HG02938 (cell line): ENCODE measurements at regions not wholly inside any gene's neighbourhood (a gene's known extent, or its start where the extent isn't known, plus 50 kb on each side); places are given as distances from the start of the nearest gene placed in this dataset.
"Not testable (repeated sequence)": the region's sequence is repeated elsewhere in the genome, so short reads cannot be mapped to it uniquely, and the experiment has no call there.

Experiments
- ATAC-seq: cut with Tn5 transposase; IDR thresholded peaks from one replicate; pipeline ENCODE4 v1.9.1; 2021; ENCODE audit warnings: mild to moderate bottlenecking, moderate library complexity; ENCODE audit not compliant: unreplicated experiment

DNA sequence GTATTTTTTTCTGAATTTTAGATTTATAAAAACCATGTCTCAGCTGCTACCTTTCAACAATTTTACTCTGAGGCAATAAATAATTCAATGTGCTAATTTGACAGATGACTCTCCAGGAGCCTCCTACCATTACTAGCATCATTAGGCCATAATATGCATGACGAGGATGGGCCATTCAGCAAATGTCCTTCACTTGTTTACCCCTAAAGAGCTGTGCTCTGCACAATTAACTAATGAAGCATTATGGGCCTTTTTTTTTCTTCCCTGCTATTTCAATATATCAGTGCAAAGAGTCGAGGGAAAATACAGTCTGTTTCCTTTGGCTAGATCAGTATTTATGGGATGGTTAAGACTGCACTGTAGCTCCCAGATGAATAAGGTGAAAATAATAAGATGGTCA, 627.2 kb downstream of the ISL1 start:
- no peak for ATAC-seq

DNA sequence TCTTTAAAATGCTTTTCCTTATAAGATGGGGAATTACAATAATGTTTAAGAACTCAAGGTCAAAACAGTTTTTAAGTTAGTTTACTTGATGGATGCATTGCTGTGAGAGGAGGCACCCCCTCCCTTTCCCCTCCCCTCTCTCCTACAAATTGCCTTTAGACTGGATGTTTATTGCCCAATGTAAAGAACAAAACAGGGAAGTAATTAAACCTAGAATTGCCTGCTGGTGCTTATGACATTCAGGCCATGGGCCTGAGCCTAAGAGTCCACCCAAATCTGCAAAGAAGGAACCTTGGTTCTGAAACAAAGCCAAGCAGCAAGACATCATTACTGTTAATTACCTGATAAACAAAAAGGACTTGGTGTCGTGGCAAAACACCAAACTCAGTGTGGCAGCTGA, 630.3 kb downstream of the ISL1 start:
- ATAC-seq: no peak

DNA sequence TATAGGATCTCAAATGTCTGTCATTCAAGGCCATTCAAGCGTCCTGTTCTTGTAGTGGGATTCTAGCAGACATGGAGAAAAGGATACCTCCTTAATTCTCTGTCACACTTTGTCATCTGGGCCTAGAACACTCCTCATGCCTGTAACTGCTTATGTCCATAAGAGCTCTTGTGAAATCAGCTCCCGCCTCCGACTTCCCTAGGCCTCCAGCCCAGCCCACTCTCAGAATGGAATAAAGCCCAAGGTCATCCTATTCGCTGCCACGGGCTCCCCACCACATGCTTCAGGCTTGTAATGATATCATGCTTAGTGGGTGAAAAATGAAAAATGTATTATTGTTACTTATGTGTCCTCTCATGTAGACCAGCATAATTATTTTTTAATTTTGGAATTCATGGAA, 632.5 kb downstream of the ISL1 start:
- ATAC-seq: no peak

DNA sequence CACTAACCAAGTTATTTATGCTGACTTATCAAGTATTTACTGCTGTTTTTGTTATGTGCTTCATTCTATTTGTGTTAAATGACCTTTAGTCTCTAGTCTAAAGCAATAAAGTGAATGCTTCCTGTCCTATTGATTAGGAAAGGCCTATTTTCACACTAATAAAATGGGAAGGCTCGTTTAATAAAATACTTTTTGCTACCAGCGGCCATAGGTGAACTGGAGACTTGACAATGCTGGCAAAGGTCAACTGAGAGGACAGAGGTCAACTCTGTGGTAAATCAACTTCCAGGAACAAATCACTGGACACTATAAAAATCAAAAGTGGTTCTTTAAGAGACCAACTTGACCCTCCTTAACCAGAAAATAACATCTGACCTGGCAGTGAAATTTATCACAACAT, 634.3 kb downstream of the ISL1 start:
- ATAC-seq: no peak

DNA sequence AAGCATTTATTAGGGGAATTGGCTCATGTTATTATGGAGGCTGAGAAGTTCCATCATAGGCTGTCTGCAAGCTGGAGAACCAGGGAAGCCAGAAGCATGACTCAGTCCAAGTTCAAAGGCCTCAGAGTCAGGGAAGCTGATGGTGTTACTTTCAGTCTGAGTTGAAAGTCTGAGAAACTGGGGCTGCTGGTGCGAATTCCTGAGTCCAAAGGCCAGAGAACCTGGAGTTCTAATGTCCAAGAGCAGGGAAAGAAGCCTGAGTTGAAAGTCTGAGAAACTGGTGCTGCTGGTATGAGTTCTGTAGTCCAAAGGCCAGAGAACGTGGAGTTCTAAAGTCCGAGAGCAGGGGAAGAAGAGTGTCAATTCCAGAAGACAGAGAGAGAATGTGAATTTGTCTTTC, 641.1 kb downstream of the ISL1 start:
- no peak for ATAC-seq

DNA sequence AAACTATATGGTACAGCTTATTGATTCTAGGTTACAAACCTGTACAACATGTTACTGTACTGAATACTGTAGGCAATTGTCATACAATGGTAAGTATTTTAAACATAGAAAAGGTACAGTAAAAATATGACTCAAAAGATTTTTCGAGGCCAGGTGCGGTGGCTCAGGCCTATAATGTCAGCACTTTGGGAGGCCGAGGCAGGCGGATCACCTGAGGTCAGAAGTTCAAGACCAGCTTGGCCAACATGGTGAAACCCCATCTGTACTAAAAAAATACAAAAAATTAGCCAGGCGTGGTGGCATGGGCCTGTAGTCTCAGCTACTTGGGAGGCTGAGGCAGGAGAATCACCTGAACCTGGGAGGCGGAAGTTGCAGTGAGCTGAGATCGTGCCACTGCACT, 646.6 kb downstream of the ISL1 start:
- ATAC-seq: not testable (repeated sequence)

DNA sequence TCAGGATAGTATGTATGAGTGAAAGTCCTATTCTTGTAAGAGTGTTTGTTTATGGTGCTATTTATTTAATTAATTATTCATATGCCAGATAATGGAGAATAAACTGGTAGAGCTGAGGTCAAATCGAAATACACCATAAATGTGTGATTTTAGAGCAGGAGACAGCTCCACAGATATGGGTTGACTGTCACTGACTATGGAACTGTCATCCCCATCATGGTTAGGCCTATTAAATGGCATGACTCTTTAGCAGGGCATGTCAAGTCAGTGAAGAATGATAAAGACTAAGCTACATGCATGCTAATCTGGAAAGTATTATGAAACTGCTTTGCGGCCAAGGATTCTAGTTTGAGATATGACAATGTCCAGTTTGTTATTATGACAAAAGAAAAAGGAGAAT, 658.6 kb downstream of the ISL1 start:
- no peak for ATAC-seq

DNA sequence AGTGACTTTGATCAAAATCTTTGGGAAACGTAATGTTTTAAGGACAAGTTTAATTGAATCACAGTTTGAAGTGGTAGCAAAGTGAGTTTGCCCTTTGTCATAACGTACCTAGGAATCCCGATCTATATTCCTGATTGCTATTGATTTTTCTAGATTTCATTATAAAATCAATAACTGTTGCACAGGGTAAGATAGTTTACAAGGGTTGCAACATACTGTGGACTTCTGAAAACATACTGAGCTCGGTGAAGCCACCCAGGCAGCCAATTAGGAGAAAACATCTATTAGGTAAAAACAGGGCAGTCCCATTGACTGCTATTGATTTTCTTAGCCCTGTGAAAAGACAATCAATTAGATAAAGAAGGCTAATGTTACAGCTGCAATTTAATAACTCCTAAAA, 659.9 kb downstream of the ISL1 start:
- no peak for ATAC-seq

DNA sequence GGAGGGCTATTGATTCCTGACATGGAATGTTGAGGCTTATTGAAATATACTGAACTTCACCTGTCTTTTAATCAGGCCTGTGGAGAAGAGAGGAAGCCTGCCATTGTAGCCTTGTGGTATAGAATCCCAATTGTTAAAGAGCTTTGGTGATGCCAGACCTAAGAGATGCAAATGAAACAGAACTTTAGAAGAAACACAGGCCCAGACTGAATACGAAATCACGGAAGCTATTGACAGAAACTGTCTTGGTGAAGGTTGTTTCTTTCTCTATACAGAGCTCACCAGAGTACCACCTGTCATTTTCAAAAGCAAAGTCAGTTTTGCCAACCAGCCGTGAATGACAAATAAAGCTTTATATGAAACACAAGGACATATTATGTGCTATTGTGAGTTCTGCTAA, 660.3 kb downstream of the ISL1 start:
- ATAC-seq: no peak

DNA sequence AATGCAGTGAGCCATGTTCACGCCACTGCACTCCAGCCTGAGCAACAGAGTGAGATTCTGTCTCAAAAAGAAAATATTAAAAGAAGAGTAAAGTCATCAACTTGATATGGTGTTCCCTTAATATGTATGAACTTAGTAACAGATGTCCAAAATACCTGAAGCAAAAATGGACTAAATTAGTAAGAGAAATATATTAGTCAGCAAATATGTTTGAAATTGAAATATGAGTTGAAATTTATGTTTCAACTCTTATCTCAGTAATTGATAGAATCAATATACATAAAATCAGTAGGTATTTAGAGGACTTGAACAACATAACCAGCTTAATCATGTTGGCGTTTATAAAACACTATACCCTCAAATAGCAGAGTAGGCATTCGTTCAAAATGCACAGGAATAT, 668.5 kb downstream of the ISL1 start:
- ATAC-seq: no peak

DNA sequence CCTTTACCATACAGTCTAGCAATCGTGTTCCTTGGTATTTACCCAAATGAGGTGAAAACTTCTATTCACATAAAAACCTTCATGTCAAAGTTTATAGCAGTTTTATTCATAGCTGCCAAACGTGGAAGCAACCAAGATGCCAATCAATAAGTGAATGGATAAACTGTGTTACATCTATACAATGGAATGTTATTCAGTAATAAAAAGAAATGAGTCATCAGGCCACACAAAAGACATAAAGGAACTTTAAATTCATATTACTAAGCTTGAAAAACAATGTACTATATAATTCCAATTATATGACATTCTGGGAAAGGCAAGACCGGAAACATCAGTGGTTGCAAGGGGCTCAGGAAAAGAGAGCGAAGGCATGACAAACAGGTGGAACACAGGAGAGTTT, 679.9 kb downstream of the ISL1 start:
- ATAC-seq: no peak

DNA sequence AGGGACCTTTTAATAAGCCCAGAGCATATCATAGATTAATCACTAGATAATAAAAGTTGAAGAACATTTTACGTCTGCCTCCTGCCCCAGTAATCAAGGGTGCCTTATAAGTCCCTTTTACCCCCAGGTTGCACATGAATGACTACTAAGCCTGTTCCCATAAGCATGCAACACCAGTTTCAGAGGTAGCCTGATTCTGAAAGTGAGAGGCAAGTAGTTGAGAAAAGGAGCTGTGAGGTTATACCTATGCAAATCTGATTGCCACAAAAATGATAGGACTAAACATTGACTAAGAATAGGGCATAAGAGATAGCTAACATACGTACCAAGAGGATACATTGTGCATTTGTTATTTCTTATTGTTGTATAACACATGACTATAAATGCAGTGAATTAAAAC, 681.9 kb downstream of the ISL1 start:
- ATAC-seq: peak; percentile 89

DNA sequence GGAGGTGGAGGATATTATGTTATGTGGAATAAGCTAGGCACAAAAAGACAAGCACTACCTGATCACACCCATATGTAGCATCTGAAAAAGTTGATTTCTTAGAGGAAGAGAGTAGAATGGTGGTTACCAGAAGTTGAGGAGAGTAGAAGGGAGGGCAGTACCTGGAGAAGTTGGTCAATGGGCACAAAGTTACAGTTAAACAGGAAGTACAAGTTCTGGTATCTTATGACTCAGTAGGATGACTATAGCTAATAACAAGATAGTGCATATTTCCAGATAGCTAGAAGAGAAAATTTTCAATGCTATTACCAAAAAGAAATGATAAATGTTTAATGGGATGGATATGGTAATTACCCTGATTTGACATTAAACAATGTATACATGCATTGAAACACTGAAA, 686.7 kb downstream of the ISL1 start:
- ATAC-seq: no peak

DNA sequence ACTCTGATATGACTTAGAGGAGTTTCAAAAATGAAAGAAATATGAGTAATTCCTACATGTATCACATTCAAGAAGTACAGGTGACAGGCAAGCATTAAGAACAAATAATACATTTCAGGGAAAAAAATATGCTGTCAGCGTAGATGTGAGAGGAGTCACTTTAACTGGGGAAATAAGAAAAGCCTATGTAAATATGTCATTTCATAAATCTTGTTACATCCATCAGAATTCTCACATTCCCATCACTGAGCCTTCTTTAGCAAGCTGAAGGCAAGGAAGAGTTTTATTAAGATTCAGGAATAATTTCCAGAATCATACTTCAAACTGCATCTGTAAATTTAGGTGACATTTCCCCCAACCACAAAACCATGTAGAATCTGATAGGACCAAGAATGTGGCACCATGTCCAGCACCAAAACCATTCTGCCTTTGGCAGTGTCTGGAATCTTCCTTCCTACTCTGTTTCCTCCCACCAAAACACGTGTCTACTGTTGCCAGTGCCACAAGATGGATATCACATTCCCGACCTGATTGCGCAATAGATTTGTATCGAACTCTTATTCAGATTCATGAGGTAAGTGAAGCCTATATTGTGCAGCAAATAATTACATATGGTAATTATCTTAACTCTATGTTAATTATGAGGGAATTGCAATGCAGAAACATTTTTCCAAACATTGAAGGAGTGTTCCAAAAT, 690.9 kb downstream of the ISL1 start:
- no peak for ATAC-seq

DNA sequence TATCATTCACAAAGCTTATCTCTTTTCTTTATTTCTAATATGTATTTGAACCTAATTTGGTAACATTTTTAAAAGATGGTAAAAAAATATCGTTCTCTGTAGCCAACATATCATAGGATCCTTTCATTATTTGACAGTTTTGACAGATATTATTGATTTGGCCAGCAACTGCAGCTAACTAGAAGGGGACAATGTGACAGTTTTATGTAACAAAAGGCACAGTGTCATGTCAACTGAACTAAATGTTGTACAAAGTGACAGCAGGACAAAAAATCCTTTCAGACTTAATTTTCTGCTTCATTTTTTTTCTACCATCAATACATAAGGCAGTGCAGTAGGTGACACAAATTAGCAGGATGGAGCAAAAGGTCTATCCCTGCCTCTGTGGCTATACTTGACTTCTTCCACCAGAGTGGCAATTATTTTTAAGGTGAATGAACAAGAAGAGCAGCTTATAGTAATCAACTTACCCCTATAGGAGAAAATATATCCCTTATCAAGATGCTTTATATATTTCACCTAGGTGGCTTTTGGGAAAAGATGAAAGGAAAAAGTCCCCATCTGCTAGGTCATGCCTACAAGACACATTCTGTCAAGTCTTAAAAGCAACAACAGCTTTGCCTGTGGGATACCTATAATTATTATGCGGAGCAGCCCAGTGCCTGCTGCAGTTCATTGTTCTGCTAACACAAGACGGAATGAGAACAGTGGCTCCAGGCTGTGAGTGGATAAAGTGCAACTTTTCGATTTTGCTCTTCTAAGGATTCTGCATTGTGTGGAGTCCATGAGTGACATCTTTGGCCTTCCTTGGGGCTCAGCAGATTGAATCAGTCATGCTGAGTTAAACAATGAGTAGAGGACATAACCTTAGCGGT, 694.9 kb downstream of the ISL1 start:
- no peak for ATAC-seq

DNA sequence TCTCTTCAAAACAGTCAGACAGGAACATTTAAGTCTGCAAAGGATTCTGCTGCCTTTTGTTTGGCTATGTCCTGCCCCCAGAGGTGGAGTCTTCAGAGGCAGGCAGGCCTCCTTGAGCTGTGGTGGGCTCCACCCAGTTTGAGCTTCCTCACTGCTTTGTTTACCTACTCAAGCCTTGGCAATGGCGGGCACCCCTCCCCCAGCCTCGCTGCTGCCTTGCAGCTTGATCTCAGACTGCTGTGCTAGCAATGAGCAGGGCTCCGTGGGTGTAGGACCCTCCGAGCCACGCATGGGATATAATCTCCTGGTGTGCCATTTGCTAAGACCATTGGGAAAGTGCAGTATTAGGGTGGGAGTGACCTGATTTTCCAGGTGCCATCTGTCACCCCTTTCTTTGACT, 685.4 kb upstream of the ITGA1 start:
- ATAC-seq: not testable (repeated sequence)

DNA sequence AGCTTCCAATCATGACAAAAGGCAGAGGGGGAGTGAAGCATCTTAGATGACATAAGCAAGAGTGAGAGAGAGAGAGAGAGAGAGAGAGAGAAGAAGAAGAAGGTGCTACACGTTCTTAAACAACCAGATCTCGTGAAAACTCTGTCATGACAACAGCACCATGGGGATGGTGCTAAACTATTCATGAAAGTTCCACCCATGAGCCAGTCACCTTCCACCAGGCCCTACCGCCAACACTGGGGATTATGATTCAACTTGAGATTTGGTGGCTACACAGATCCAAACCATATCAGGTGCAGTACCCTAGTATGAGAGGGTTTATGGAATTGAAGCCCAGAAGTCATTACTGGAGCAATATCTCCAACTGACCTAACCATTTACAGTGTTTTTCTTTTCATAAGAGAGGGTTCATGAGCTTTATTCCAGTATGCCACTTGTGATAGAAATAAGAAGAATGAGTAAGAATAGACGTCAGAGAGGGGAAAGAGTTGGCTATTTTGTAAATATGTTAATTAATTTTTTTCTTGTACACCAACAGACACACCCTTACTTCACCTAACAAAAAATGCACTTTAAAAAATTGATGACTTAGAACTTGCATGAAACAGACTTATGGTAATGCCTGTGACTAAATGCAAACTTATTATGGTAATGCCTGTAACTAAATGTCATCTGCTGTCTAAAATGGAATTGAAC, 680.4 kb upstream of the ITGA1 start:
- ATAC-seq: no peak

DNA sequence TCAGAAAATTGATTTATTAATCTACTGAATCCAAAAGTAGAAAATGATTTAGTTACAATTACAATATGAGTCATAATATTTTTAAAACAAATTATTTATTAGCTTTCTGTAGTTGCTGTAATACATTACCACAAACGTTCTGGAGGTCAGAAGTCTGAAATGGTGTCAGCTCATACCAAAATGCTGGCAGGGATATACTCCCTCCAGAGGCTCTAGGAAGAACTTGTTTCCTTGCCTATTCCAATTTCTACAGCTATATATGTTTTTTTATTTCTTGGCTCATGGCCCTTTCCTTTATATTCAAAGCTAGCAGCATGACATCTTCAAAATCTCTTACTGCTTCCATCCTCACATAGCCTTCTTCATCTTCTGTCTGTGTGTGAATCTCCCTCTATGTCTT, 667.9 kb upstream of the ITGA1 start:
- ATAC-seq: no peak

DNA sequence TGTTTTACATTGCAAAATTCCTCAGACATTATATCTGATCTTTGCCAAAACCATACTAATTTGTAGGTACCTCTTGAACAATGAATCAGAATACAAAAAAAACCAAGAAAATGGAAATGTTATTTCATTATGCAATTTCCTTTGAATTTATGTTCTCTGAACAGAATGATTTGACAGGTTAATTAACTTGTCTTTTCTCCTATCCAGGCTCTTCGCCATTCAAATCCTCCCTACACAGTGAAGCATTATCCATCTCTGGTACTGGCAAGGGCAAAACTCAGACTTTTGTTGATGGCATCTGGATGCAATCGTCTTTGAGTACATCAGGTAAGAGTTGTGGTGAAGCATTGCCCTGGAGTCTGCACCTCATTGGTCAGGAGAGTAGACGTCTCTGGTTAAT, 655.7 kb upstream of the ITGA1 start:
- ATAC-seq: no peak

DNA sequence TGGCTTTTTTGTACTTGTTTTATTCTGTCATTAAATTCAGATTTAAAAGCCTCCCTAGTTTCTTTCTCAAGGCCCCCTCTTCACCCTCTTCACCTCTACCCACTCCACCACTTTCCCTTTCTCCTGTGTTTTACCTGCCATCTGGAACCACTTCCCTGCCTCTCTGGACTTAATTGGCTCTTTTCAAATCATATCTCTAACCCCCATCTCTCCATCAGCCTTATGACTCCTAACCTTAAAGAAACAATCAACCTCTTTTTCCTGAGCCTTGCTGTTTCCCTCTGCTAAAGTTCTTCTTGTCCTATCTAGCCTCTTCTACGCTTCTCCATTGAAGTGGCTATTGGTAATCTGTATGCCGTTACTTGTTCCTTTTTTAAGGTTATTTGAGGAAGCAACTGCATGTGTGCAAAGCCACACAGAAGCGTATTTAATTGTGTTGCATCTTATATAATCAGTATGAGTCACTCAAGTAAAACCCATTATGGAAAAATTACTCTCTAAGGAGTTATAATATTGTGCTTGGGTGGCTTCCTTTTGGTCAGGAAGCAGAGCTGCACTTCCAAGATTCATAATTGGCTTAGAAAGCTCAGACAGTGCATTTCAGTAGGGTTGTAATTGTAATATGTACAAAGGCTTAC, 653.6 kb upstream of the ITGA1 start:
- ATAC-seq: no peak

DNA sequence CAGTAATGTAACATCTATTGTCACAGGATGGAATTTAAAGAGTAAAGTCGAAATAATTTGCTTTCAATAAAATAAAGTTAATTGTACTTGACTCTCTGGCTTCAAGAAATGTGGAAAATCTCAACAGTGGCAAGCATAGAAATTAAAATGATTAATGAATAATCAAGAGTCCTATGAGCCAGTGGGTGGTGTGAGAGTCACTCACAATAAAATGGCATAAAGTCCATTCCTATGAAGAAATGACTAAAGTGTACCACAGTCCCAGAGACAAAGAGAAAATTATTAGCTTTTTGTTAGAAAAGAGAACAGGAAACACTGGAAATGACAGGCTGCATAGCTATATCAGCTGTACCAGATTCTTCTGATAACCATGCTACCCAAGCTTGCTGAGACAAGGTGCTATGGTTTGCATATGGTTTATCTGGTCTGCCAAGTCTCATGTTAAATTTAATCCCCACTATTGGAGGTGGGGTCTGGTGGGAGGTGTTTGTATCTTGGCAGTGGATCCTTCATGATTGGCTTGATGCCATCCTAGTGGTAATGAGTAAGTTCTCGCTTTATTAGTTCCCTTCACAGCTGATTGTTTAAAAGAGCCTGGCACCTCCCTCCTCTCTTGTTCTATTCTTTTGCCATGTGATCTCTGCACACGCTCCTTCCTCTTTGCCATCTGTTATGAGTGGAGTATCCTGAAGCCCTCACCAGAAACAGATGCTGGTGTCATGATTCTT, 647.7 kb upstream of the ITGA1 start:
- ATAC-seq: no peak
